DMS53 treated with DMSO at 0.1 percent for 48 hours (cell line): ENCODE measurements at regions not wholly inside any gene's neighbourhood (a gene's known extent, or its start where the extent isn't known, plus 50 kb on each side); places are given as distances from the start of the nearest gene placed in this dataset.
"Not testable (repeated sequence)": the region's sequence is repeated elsewhere in the genome, so short reads cannot be mapped to it uniquely, and the experiment has no call there.

Source experiments
- DNase-seq: peaks from one replicate; lab custom pipeline; 2025; ENCODE audit not compliant: unreplicated experiment; lab: John Stamatoyannopoulos, UW

- no peak for DNase-seq
Observed at GRCh38 chr3:127441764-127442163, 148.8 kb downstream of the TPRA1 start.

- no peak for DNase-seq
Observed at GRCh38 chr3:127440384-127440783, 150.1 kb downstream of the TPRA1 start.

GRCh38 chr3:127439621-127440020 is 150.9 kb downstream of the TPRA1 start:
- no peak for DNase-seq

GRCh38 chr3:127438951-127439350 is 151.1 kb upstream of the PRR20G start:
- no peak for DNase-seq

- DNase-seq = no peak
Observed at GRCh38 chr3:127438371-127438770, 150.5 kb upstream of the PRR20G start.

GRCh38 chr3:127435299-127435698 is 147.5 kb upstream of the PRR20G start:
- DNase-seq = not testable (repeated sequence)

GRCh38 chr3:127431066-127431465 is 143.2 kb upstream of the PRR20G start:
- no peak for DNase-seq

GRCh38 chr3:127428344-127428997 is 140.6 kb upstream of the PRR20G start:
- DNase-seq = no peak

- DNase-seq = no peak
Observed at GRCh38 chr3:127427666-127428065, 139.8 kb upstream of the PRR20G start.

- DNase-seq = no peak
Observed at GRCh38 chr3:127427156-127427555, 139.3 kb upstream of the PRR20G start.

- DNase-seq = no peak
Observed at GRCh38 chr3:127426444-127427153, 138.8 kb upstream of the PRR20G start.

- no peak for DNase-seq
Observed at GRCh38 chr3:127425505-127426443, 137.9 kb upstream of the PRR20G start.

- DNase-seq = no peak
Observed at GRCh38 chr3:127424766-127425504, 137.1 kb upstream of the PRR20G start.

- DNase-seq = no peak
Observed at GRCh38 chr3:127423856-127424765, 136.3 kb upstream of the PRR20G start.

GRCh38 chr3:127422663-127423375 is 135.0 kb upstream of the PRR20G start:
- no peak for DNase-seq

GRCh38 chr3:127421943-127422662 is 134.3 kb upstream of the PRR20G start:
- no peak for DNase-seq

- DNase-seq = no peak
Observed at GRCh38 chr3:127420829-127421228, 133.0 kb upstream of the PRR20G start.
